ENCODE measurements at regions not wholly inside any gene's neighbourhood (a gene's known extent, or its start where the extent isn't known, plus 50 kb on each side); places are given as distances from the start of the nearest gene placed in this dataset.

GRCh38 chr6:81694855-81695254 lies 57.6 kb downstream of the TENT5A start:
- no peak for DNase-seq

GRCh38 chr6:81694207-81694606 lies 58.3 kb downstream of the TENT5A start:
- no peak for DNase-seq

GRCh38 chr6:81693266-81693665 lies 59.2 kb downstream of the TENT5A start:
- DNase-seq: no peak

GRCh38 chr6:81690073-81690472 lies 62.4 kb downstream of the TENT5A start:
- DNase-seq: no peak

GRCh38 chr6:81689580-81689979 lies 62.9 kb downstream of the TENT5A start:
- no peak for DNase-seq

- no peak for DNase-seq
Observed at GRCh38 chr6:81683912-81684311, 68.6 kb downstream of the TENT5A start.

- DNase-seq: no peak
Observed at GRCh38 chr6:81682858-81683620, 69.4 kb downstream of the TENT5A start.

- no peak for DNase-seq
Observed at GRCh38 chr6:81682235-81682795, 70.2 kb downstream of the TENT5A start.

- no peak for DNase-seq
Observed at GRCh38 chr6:81669445-81669844, 83.0 kb downstream of the TENT5A start.

- DNase-seq: no peak
Observed at GRCh38 chr6:81668615-81669047, 83.8 kb downstream of the TENT5A start.

- no peak for DNase-seq
Observed at GRCh38 chr6:81666481-81666880, 86.0 kb downstream of the TENT5A start.

- DNase-seq: no peak
Observed at GRCh38 chr6:81656231-81656630, 96.2 kb downstream of the TENT5A start.

GRCh38 chr6:81655696-81656095 lies 96.8 kb downstream of the TENT5A start:
- DNase-seq: no peak

GRCh38 chr6:81648502-81648901 lies 104.0 kb downstream of the TENT5A start:
- no peak for DNase-seq

GRCh38 chr6:81643156-81643555 lies 109.3 kb downstream of the TENT5A start:
- DNase-seq: no peak

GRCh38 chr6:81640891-81641290 lies 111.6 kb downstream of the TENT5A start:
- no peak for DNase-seq

- DNase-seq: no peak
Observed at GRCh38 chr6:81640126-81640525, 112.4 kb downstream of the TENT5A start.

- DNase-seq: no peak
Observed at GRCh38 chr6:81638366-81638765, 114.1 kb downstream of the TENT5A start.

GRCh38 chr6:81636930-81637568 lies 115.4 kb downstream of the TENT5A start:
- no peak for DNase-seq

GRCh38 chr6:81634155-81634880 lies 118.2 kb downstream of the TENT5A start:
- no peak for DNase-seq

- DNase-seq: no peak
Observed at GRCh38 chr6:81633391-81633790, 119.1 kb downstream of the TENT5A start.

GRCh38 chr6:81630719-81631118 lies 121.8 kb downstream of the TENT5A start:
- DNase-seq: no peak

- no peak for DNase-seq
Observed at GRCh38 chr6:81625216-81625615, 127.3 kb downstream of the TENT5A start.

- no peak for DNase-seq
Observed at GRCh38 chr6:81624453-81624852, 128.0 kb downstream of the TENT5A start.

Data from inflammatory macrophage treated with lipopolysaccharide for 4 hours (primary cell).